Stomach smooth muscle (tissue), 2 donors: ENCODE measurements at regions not wholly inside any gene's neighbourhood (a gene's known extent, or its start where the extent isn't known, plus 50 kb on each side); places are given as distances from the start of the nearest gene placed in this dataset.

Source experiments
- H3K27ac ChIP-seq: one replicate; pipeline ENCODE4 v1.7.0; 2013; ENCODE audit warnings: mild to moderate bottlenecking, low read length, inconsistent platforms
- H3K27me3 ChIP-seq, 2 donors: one replicate each; pipeline ENCODE4 v1.7.0; 2013; ENCODE audit warnings: low read length in 2 of 2; ENCODE audit not compliant: insufficient read depth in 2 of 2, control insufficient read depth in 1 of 2
- H3K36me3 ChIP-seq, 2 donors: one replicate each; pipeline ENCODE4 v1.7.0; 2013; ENCODE audit warnings: low read length in 2 of 2; ENCODE audit not compliant: control insufficient read depth in 2 of 2, insufficient read depth in 2 of 2
- H3K4me1 ChIP-seq: one replicate; pipeline ENCODE4 v1.7.0; 2013; ENCODE audit warnings: low read length; ENCODE audit not compliant: control insufficient read depth, insufficient read depth
- H3K4me3 ChIP-seq, 2 donors: one replicate each; pipeline ENCODE4 v1.7.0; 2013; ENCODE audit warnings: low read length in 2 of 2
- H3K9ac ChIP-seq, 2 donors: one replicate each; pipeline ENCODE4 v1.7.0; 2013; ENCODE audit warnings: low read length in 2 of 2, mild to moderate bottlenecking in 1 of 2
- H3K9me3 ChIP-seq, 2 donors: one replicate each; pipeline ENCODE4 v1.7.0; 2013; ENCODE audit warnings: low read length in 2 of 2; ENCODE audit not compliant: control insufficient read depth in 2 of 2
- donor health status: healthy.
- donor health status: Pancreatic carcinoma.

- Histone ChIP-seq H3K27ac (no peak overlapping the region), H3K36me3 (no peaks in the 10 kb centered on the region), H3K9me3 (no peaks in the 10 kb centered on the region), H3K9ac (no peak overlapping the region), H3K4me3 (no peak overlapping the region), H3K27me3 (no peaks in the 10 kb centered on the region), H3K4me1 (no peaks in the 10 kb centered on the region)
Measured at GRCh38 chr3:147794596-147794995, 385.4 kb downstream of the ZIC1 start.

GRCh38 chr3:147795418-147795817 is 386.3 kb downstream of the ZIC1 start:
- Histone ChIP-seq H3K9me3 (no peaks in the 10 kb centered on the region), H3K27ac (no peak overlapping the region), H3K9ac (no peak overlapping the region), H3K4me1 (no peaks in the 10 kb centered on the region), H3K27me3 (no peaks in the 10 kb centered on the region), H3K4me3 (no peak overlapping the region), H3K36me3 (no peaks in the 10 kb centered on the region)

GRCh38 chr3:147797095-147797494 is 387.9 kb downstream of the ZIC1 start:
- Histone ChIP-seq H3K36me3 (no peaks in the 10 kb centered on the region), H3K9ac (no peak overlapping the region), H3K4me1 (no peaks in the 10 kb centered on the region), H3K9me3 (no peaks in the 10 kb centered on the region), H3K27me3 (no peaks in the 10 kb centered on the region), H3K4me3 (no peak overlapping the region), H3K27ac (no peak overlapping the region)

- no peak overlapping the region for H3K9ac ChIP-seq
- no peaks in the 10 kb centered on the region for H3K27me3 ChIP-seq
- H3K4me1 ChIP-seq, result no peaks in the 10 kb centered on the region
- no peak overlapping the region for H3K27ac ChIP-seq
- H3K9me3 ChIP-seq, result no peaks in the 10 kb centered on the region
- no peak overlapping the region for H3K4me3 ChIP-seq
- no peaks in the 10 kb centered on the region for H3K36me3 ChIP-seq
Measured at GRCh38 chr3:147799601-147800000, 390.4 kb downstream of the ZIC1 start.

GRCh38 chr3:147807776-147808175 is 398.6 kb downstream of the ZIC1 start:
- H3K27ac ChIP-seq, result no peak overlapping the region
- no peaks in the 10 kb centered on the region for H3K27me3 ChIP-seq
- no peaks in the 10 kb centered on the region for H3K9me3 ChIP-seq
- H3K4me3 ChIP-seq, result no peak overlapping the region
- no peak overlapping the region for H3K9ac ChIP-seq
- no peaks in the 10 kb centered on the region for H3K36me3 ChIP-seq
- no peaks in the 10 kb centered on the region for H3K4me1 ChIP-seq

GRCh38 chr3:147809206-147809605 is 400.0 kb downstream of the ZIC1 start:
- Histone ChIP-seq H3K9ac (no peak overlapping the region), H3K4me3 (no peak overlapping the region), H3K4me1 (no peaks in the 10 kb centered on the region), H3K27ac (no peak overlapping the region), H3K9me3 (no peaks in the 10 kb centered on the region), H3K36me3 (no peaks in the 10 kb centered on the region), H3K27me3 (no peaks in the 10 kb centered on the region)

- Histone ChIP-seq H3K27me3 (no peaks in the 10 kb centered on the region), H3K27ac (no peak overlapping the region), H3K9ac (no peak overlapping the region), H3K36me3 (no peaks in the 10 kb centered on the region), H3K4me3 (no peak overlapping the region), H3K9me3 (no peaks in the 10 kb centered on the region), H3K4me1 (no peaks in the 10 kb centered on the region)
Measured at GRCh38 chr3:147812186-147812911, 403.2 kb downstream of the ZIC1 start.

- Histone ChIP-seq H3K4me3 (no peak overlapping the region), H3K27ac (no peak overlapping the region), H3K9ac (no peak overlapping the region), H3K27me3 (no peaks in the 10 kb centered on the region), H3K9me3 (no peaks in the 10 kb centered on the region), H3K4me1 (no peaks in the 10 kb centered on the region), H3K36me3 (no peaks in the 10 kb centered on the region)
Measured at GRCh38 chr3:147813256-147813655, 404.1 kb downstream of the ZIC1 start.

- no peaks in the 10 kb centered on the region for H3K36me3 ChIP-seq
- H3K27me3 ChIP-seq, result no peaks in the 10 kb centered on the region
- no peaks in the 10 kb centered on the region for H3K9me3 ChIP-seq
- H3K9ac ChIP-seq, result no peak overlapping the region
- no peak overlapping the region for H3K4me3 ChIP-seq
- H3K27ac ChIP-seq, result no peak overlapping the region
- H3K4me1 ChIP-seq, result no peaks in the 10 kb centered on the region
Measured at GRCh38 chr3:147816752-147817151, 407.6 kb downstream of the ZIC1 start.

- Histone ChIP-seq H3K9ac (no peak overlapping the region), H3K27me3 (no peaks in the 10 kb centered on the region), H3K4me1 (no peaks in the 10 kb centered on the region), H3K4me3 (no peak overlapping the region), H3K27ac (no peak overlapping the region), H3K9me3 (no peaks in the 10 kb centered on the region), H3K36me3 (no peaks in the 10 kb centered on the region)
Measured at GRCh38 chr3:147832611-147833010, 423.4 kb downstream of the ZIC1 start.

- Histone ChIP-seq H3K9me3 (no peaks in the 10 kb centered on the region), H3K36me3 (no peaks in the 10 kb centered on the region), H3K9ac (no peak overlapping the region), H3K27ac (no peak overlapping the region), H3K27me3 (no peaks in the 10 kb centered on the region), H3K4me1 (no peaks in the 10 kb centered on the region), H3K4me3 (no peak overlapping the region)
Measured at GRCh38 chr3:147836330-147836729, 427.2 kb downstream of the ZIC1 start.
